ENCODE measurements at regions not wholly inside any gene's neighbourhood (a gene's known extent, or its start where the extent isn't known, plus 50 kb on each side); places are given as distances from the start of the nearest gene placed in this dataset.

DNA sequence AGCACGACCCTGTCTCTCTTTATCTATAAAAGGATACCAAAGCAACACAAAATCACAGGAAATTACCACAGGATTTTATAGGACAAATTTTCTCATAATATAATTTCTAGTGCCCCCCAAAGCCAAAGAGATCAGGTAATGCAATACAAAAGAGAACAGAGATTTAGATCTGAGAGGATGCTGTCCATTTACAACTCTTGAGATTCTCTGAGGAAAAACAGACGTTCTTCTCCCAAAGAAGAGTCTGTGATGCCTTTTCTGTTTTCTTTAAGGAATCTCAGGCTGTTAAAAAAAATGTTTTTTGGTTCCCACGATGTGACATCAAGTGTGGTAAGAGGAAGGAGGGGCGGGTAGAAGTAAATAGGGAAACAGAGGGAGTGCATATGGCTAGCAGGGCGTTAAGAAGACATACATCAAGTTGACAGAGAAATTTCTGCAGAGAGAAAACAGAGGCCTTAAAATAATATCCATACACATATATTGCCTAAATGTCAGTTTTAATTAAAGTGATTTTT is 274.7 kb downstream of the YTHDC2 start:
- TF ChIP-seq POLR2A (IDR thresholded peaks at IDR 0.05): no peak
- TF ChIP-seq, protein P1, sequence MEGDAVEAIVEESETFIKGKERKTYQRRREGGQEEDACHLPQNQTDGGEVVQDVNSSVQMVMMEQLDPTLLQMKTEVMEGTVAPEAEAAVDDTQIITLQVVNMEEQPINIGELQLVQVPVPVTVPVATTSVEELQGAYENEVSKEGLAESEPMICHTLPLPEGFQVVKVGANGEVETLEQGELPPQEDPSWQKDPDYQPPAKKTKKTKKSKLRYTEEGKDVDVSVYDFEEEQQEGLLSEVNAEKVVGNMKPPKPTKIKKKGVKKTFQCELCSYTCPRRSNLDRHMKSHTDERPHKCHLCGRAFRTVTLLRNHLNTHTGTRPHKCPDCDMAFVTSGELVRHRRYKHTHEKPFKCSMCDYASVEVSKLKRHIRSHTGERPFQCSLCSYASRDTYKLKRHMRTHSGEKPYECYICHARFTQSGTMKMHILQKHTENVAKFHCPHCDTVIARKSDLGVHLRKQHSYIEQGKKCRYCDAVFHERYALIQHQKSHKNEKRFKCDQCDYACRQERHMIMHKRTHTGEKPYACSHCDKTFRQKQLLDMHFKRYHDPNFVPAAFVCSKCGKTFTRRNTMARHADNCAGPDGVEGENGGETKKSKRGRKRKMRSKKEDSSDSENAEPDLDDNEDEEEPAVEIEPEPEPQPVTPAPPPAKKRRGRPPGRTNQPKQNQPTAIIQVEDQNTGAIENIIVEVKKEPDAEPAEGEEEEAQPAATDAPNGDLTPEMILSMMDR (IDR thresholded peaks at IDR 0.05): no peak
